Frontal cortex (tissue), 3 donors: ENCODE measurements at regions not wholly inside any gene's neighbourhood (a gene's known extent, or its start where the extent isn't known, plus 50 kb on each side); places are given as distances from the start of the nearest gene placed in this dataset.
"Not testable (repeated sequence)": the region's sequence is repeated elsewhere in the genome, so short reads cannot be mapped to it uniquely, and the experiment has no call there.

Experiments used
- DNase-seq, 2 donors: peaks; one replicate each; pipeline ENCODE4 v3.0.0; 2012; ENCODE audit warnings: low spot score in 2 of 2
- FAIRE-seq: peaks from 2 replicates; lab custom pipeline; 2012; peaks lifted over from hg19 to GRCh38; lab: Jason Lieb, UNC
- donor health status: control.
- donor health status: control.
- donor health status: control.

GRCh38 chr14:105701456-105702274 lies 175.3 kb downstream of the TMEM121 start:
- DNase-seq (no peak), FAIRE-seq (no peak)

- DNase-seq (no peak), FAIRE-seq (no peak)
Measured at GRCh38 chr14:105702275-105702817, 176.0 kb downstream of the TMEM121 start.

- not testable (repeated sequence) for FAIRE-seq, DNase-seq
Measured at GRCh38 chr14:105703044-105703665, 176.8 kb downstream of the TMEM121 start.

- not testable (repeated sequence) for FAIRE-seq, DNase-seq
Measured at GRCh38 chr14:105704091-105704490, 177.7 kb downstream of the TMEM121 start.

- not testable (repeated sequence) for DNase-seq, FAIRE-seq
Measured at GRCh38 chr14:105704492-105704891, 178.1 kb downstream of the TMEM121 start.

- DNase-seq: not testable (repeated sequence)
Measured at GRCh38 chr14:105705512-105705861, 179.1 kb downstream of the TMEM121 start.

GRCh38 chr14:105705862-105706700 lies 179.7 kb downstream of the TMEM121 start:
- not testable (repeated sequence) for FAIRE-seq, DNase-seq

More at GRCh38 chr14:105705512-105705861, 179.1 kb downstream of the TMEM121 start:
- FAIRE-seq: not testable (repeated sequence)

- not testable (repeated sequence) for DNase-seq, FAIRE-seq
Measured at GRCh38 chr14:105706701-105707019, 180.3 kb downstream of the TMEM121 start.

GRCh38 chr14:105707099-105707498 lies 180.7 kb downstream of the TMEM121 start:
- FAIRE-seq, DNase-seq: not testable (repeated sequence)

- not testable (repeated sequence) for DNase-seq, FAIRE-seq
Measured at GRCh38 chr14:105707723-105708151, 181.4 kb downstream of the TMEM121 start.

- not testable (repeated sequence) for FAIRE-seq, DNase-seq
Measured at GRCh38 chr14:105708251-105709134, 182.1 kb downstream of the TMEM121 start.

GRCh38 chr14:105709281-105710118 lies 183.1 kb downstream of the TMEM121 start:
- DNase-seq (no peak), FAIRE-seq (no peak)

- DNase-seq: no peak
- no peak for FAIRE-seq
Measured at GRCh38 chr14:105710119-105711043, 184.0 kb downstream of the TMEM121 start.

GRCh38 chr14:105711044-105711620 lies 184.7 kb downstream of the TMEM121 start:
- FAIRE-seq (no peak), DNase-seq (no peak)

- no peak for DNase-seq
- no peak for FAIRE-seq
Measured at GRCh38 chr14:105711841-105712460, 185.6 kb downstream of the TMEM121 start.

- FAIRE-seq, DNase-seq: not testable (repeated sequence)
Measured at GRCh38 chr14:105712670-105713069, 186.3 kb downstream of the TMEM121 start.
